GM23248 (cell line): ENCODE measurements at regions not wholly inside any gene's neighbourhood (a gene's known extent, or its start where the extent isn't known, plus 50 kb on each side); places are given as distances from the start of the nearest gene placed in this dataset.

Source experiments
- DNase-seq: peaks from one replicate; pipeline ENCODE4 v3.0.0-alpha.2; 2015
- H2AFZ ChIP-seq: fragments of 200-600 bp; sonication (generic); 2 replicates; pipeline ENCODE4 v1.6.1; 2016; ENCODE audit warnings: antibody characterized with exemption
- H3F3A ChIP-seq: fragments of 200-600 bp; sonication (generic); 2 replicates; pipeline ENCODE4 v1.6.1; 2016; ENCODE audit warnings: mild to moderate bottlenecking, antibody characterized with exemption, mixed run types; ENCODE audit not compliant: insufficient read depth
- H3K27ac ChIP-seq: fragments of 200-600 bp; sonication (generic); 2 replicates; pipeline ENCODE4 v1.5.1; 2016; ENCODE audit warnings: mild to moderate bottlenecking
- H3K27me3 ChIP-seq: fragments of 200-600 bp; sonication (generic); replicated peaks from 2 replicates; pipeline ENCODE4 v1.6.1; 2016; ENCODE audit warnings: mild to moderate bottlenecking; ENCODE audit not compliant: insufficient read depth
- H3K36me3 ChIP-seq: fragments of 200-600 bp; sonication (generic); 2 replicates; pipeline ENCODE4 v1.6.1; 2016; ENCODE audit warnings: low read depth, mild to moderate bottlenecking
- H3K4me1 ChIP-seq: fragments of 200-600 bp; sonication (generic); 2 replicates; pipeline ENCODE4 v1.6.1; 2016; ENCODE audit warnings: mild to moderate bottlenecking; ENCODE audit not compliant: insufficient read depth
- H3K4me2 ChIP-seq: fragments of 200-600 bp; sonication (generic); one replicate; pipeline ENCODE4 v1.6.1; 2016; ENCODE audit warnings: mild to moderate bottlenecking; ENCODE audit not compliant: unreplicated experiment
- H3K4me3 ChIP-seq: fragments of 200-600 bp; sonication (generic); 2 replicates; pipeline ENCODE4 v1.5.1; 2016; ENCODE audit warnings: mild to moderate bottlenecking
- H3K79me2 ChIP-seq: fragments of 200-600 bp; sonication (generic); 2 replicates; pipeline ENCODE4 v1.6.1; 2016; ENCODE audit warnings: mild to moderate bottlenecking; ENCODE audit not compliant: insufficient read depth
- H3K9ac ChIP-seq: fragments of 200-600 bp; sonication (generic); 2 replicates; pipeline ENCODE4 v1.6.1; 2016; ENCODE audit warnings: mild to moderate bottlenecking
- H3K9me2 ChIP-seq: fragments of 200-600 bp; sonication (generic); 2 replicates; pipeline ENCODE4 v1.6.1; 2016; ENCODE audit warnings: mixed run types, mild to moderate bottlenecking, moderate library complexity; ENCODE audit not compliant: insufficient read depth
- H3K9me3 ChIP-seq: fragments of 200-600 bp; sonication (generic); one replicate; pipeline ENCODE4 v1.6.1; 2017; ENCODE audit warnings: low read depth
- H4K20me1 ChIP-seq: fragments of 200-600 bp; sonication (generic); 2 replicates; pipeline ENCODE4 v1.6.0; 2016; ENCODE audit not compliant: insufficient read depth
- EZH2 ChIP-seq: fragments of 200-600 bp; sonication (generic); IDR thresholded peaks from 2 replicates; pipeline ENCODE4 v1.6.1; 2018; ENCODE audit warnings: antibody characterized with exemption, mild to moderate bottlenecking; ENCODE audit not compliant: insufficient read depth, poor library complexity, severe bottlenecking
- EZH2phosphoT487 ChIP-seq: fragments of 200-600 bp; sonication (generic); IDR thresholded peaks from 2 replicates; pipeline ENCODE4 v1.6.1; 2018; ENCODE audit warnings: antibody characterized with exemption, moderate library complexity, mild to moderate bottlenecking, low read depth; ENCODE audit not compliant: insufficient read depth
- WGBS, 2 experiments: methylation state at CpG; one replicate each; pipeline ENCODE4 v1.1.6; 2015 to 2017; ENCODE audit warnings: low lambda C conversion rate in 2 of 2, low coverage in 1 of 2; ENCODE audit errors: missing lambda C conversion rate in 2 of 2; 5-methylcytosine and 5-hydroxymethylcytosine counted together
- in situ Hi-C: fragments of 300-500 bp; cut with MboI; formaldehyde crosslinking; loops from 2 replicates; pipeline ENCODE4 v1.15.0; 2020

GRCh38 chr10:78860260-78860914 lies 208.4 kb upstream of the ZMIZ1 start:
- Histone ChIP-seq H3K4me2 (no peak overlapping the region), H3F3A (no peaks in the 10 kb centered on the region), H3K4me1 (no peaks in the 10 kb centered on the region), H3K9me3 (no peaks in the 10 kb centered on the region), H3K9ac (no peak overlapping the region), H3K79me2 (no peaks in the 10 kb centered on the region), H3K4me3 (no peak overlapping the region), H2AFZ (no peak overlapping the region), H3K27me3 (0 out of 2 replicates have a peak, but pooled peaks cover 7% of the 10 kb centered on the region), H3K9me2 (no peaks in the 10 kb centered on the region), H4K20me1 (no peaks in the 10 kb centered on the region), H3K27ac (no peak overlapping the region), H3K36me3 (no peaks in the 10 kb centered on the region)
- no peak for TF ChIP-seq EZH2
- TF ChIP-seq EZH2phosphoT487 = no peak
- WGBS, 2 experiments = 81 to 84% methylated on average over 7 of the region's 7 CpGs
- DNase-seq = no peak
- in situ Hi-C loops = no loop called here

- Histone ChIP-seq H3K36me3 (no peaks in the 10 kb centered on the region), H3K9ac (no peak overlapping the region), H2AFZ (no peak overlapping the region), H3K9me2 (no peaks in the 10 kb centered on the region), H3K27me3 (0 out of 2 replicates have a peak, but pooled peaks cover 7% of the 10 kb centered on the region), H3K4me1 (no peaks in the 10 kb centered on the region), H3K27ac (no peak overlapping the region), H3K79me2 (no peaks in the 10 kb centered on the region), H3K9me3 (no peaks in the 10 kb centered on the region), H3K4me2 (no peak overlapping the region), H3K4me3 (no peak overlapping the region), H3F3A (no peaks in the 10 kb centered on the region), H4K20me1 (no peaks in the 10 kb centered on the region)
- in situ Hi-C loops = no loop called here
- 53 to 54% methylated on average over 5 of the region's 5 CpGs for WGBS, 2 experiments
- peak; percentile 17 for DNase-seq
- TF ChIP-seq EZH2 (no peak), EZH2phosphoT487 (no peak)
Measured at GRCh38 chr10:78861529-78862327, 207.0 kb upstream of the ZMIZ1 start.

- Histone ChIP-seq H3F3A (no peaks in the 10 kb centered on the region), H3K36me3 (no peaks in the 10 kb centered on the region), H3K4me2 (no peak overlapping the region), H3K27me3 (0 out of 2 replicates have a peak, but pooled peaks cover 7% of the 10 kb centered on the region), H4K20me1 (no peaks in the 10 kb centered on the region), H3K79me2 (no peaks in the 10 kb centered on the region), H3K9me3 (no peaks in the 10 kb centered on the region), H3K27ac (no peak overlapping the region), H3K4me1 (no peaks in the 10 kb centered on the region), H3K9ac (no peak overlapping the region), H3K4me3 (no peak overlapping the region), H2AFZ (no peak overlapping the region), H3K9me2 (no peaks in the 10 kb centered on the region)
- WGBS, 2 experiments = 67 to 74% methylated on average over 4 of the region's 4 CpGs
- DNase-seq = no peak
- in situ Hi-C loops = no loop called here
- TF ChIP-seq EZH2phosphoT487 (no peak), EZH2 (no peak)
Measured at GRCh38 chr10:78862328-78862640, 206.5 kb upstream of the ZMIZ1 start.

GRCh38 chr10:78863140-78863905 lies 205.4 kb upstream of the ZMIZ1 start:
- H3F3A ChIP-seq = no peaks in the 10 kb centered on the region
- H4K20me1 ChIP-seq = no peaks in the 10 kb centered on the region
- no peaks in the 10 kb centered on the region for H3K79me2 ChIP-seq
- H3K27ac ChIP-seq = no peak overlapping the region
- no peak overlapping the region for H3K4me3 ChIP-seq
- no peaks in the 10 kb centered on the region for H3K9me2 ChIP-seq
- in situ Hi-C loops = no loop called here
- 83 to 86% methylated on average over 9 of the region's 9 CpGs for WGBS, 2 experiments
- no peaks in the 10 kb centered on the region for H3K4me1 ChIP-seq
- H2AFZ ChIP-seq = no peak overlapping the region
- no peaks in the 10 kb centered on the region for H3K36me3 ChIP-seq
- no peaks in the 10 kb centered on the region for H3K9me3 ChIP-seq
- no peaks in the 10 kb centered on the region for H3K27me3 ChIP-seq
- DNase-seq = no peak
- H3K4me2 ChIP-seq = no peak overlapping the region
- no peak overlapping the region for H3K9ac ChIP-seq
- TF ChIP-seq EZH2 (no peak), EZH2phosphoT487 (no peak)
